ENCODE measurements at regions not wholly inside any gene's neighbourhood (a gene's known extent, or its start where the extent isn't known, plus 50 kb on each side); places are given as distances from the start of the nearest gene placed in this dataset.

DNA sequence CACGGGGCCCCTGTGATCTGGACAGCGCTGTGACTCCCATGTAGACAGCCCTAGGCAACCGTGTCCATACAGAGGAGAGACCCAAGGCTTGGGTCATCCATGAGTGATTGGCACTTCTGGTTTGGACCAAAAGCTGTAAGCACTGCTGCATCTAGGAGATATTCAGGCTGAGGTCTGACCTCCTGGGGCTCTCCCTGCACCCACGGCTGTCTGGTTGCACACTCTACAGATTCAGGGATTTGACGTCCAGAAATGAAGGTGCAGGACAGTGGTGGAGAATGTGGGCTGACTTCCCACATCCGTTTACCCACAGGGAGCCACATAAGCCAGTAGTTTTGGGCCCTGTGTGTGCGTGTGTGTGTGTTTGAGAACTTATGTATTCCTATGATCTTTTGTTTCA, 76.2 kb upstream of the ARHGEF7 start:
- no peak for DNase-seq (ENCODE audit: low read depth)

DNA sequence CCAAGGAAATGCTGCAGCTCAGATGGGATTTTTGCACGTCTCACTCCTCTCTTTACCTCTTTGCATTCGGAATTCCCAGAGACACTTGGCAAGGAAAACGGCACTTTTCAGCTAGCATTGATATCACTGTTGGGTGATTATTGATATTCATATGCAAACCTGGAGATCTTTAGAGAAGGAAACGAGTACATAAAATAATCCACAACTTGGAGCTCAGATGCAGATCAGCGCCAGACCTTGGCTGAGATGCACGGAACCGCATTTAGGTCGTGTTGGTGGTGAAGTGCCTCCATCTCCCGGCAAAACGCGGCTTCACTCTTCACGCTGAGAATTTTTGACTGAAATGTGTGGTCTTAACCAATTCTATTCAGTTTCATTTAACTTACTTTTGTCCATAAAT, 77.2 kb upstream of the ARHGEF7 start:
- no peak for DNase-seq (ENCODE audit: low read depth)

GRCh38 chr13:111036665-111037064, 78.4 kb upstream of the ARHGEF7 start:
- DNase-seq (ENCODE audit: low read depth) = no peak

DNA sequence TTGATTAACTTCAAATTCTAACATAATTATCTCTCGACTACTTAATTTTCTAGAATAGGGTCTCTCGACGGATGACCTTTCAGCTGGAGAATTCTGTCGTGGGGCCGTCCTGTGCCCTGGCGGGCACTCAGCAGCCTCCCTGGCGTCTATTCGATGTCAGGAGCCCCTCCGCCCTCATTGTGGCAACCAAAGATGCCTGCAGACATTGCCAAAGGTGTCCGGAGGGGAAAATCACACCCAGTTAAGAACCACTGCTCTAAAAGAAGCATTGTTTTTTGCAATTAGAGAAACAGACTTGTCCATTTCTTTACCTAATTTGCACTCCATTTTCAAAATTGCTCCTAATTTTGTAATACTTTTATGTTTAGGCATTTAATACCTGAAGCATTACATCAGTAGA, 79.2 kb upstream of the ARHGEF7 start:
- no peak for DNase-seq (ENCODE audit: low read depth)

GRCh38 chr13:111034811-111035210, 80.3 kb upstream of the ARHGEF7 start:
- DNase-seq (ENCODE audit: low read depth) = no peak

DNA sequence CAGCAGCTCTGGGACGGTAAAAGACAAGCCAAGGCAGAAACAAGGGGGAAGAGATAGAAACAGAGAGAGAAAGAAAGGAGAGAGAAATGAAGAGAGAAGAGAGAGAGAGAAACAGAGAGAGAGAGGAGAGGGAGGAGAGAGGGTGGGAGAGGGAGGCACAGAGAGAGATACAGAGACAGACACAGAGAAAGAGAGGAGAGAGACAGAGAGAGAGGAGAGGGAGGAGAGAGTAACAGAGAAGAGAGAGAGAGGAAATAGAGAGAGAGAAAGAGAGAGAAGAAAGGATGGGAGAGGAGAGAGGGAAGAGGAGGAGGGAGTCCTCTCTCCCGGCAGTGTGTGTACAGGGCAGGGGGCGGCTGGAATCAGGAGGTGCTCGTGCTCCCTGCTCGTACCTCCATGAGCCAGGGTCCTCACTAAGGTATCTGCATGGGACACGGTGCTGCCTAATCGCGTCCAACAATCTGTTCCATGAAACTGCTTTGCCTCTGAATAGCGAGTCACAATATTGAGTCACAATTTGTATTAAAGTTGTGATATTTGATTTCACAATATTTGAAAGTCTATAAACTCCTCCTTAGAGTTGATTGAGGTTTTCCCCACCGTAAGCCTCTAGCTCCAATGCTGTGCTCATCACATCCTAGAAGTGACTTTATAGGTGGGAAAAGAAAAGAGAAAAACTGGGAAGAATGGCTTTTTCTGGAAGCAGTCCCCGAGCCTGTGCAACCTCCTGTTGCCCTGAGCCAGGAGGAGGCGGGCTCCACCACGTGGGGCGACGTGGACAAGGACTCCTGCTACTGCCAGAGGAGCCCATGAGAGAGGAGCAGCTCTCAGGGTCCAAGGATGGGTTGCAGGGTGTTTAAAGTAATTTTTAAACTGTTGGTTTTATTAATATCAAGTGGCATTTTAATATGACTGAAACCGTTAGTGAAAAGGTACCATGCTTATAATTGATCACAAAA, 81.7 kb upstream of the ARHGEF7 start:
- no peak for DNase-seq (ENCODE audit: low read depth)

GRCh38 chr13:111031531-111031961, 83.6 kb upstream of the ARHGEF7 start:
- peak; percentile 15 for DNase-seq (ENCODE audit: low read depth)

DNA sequence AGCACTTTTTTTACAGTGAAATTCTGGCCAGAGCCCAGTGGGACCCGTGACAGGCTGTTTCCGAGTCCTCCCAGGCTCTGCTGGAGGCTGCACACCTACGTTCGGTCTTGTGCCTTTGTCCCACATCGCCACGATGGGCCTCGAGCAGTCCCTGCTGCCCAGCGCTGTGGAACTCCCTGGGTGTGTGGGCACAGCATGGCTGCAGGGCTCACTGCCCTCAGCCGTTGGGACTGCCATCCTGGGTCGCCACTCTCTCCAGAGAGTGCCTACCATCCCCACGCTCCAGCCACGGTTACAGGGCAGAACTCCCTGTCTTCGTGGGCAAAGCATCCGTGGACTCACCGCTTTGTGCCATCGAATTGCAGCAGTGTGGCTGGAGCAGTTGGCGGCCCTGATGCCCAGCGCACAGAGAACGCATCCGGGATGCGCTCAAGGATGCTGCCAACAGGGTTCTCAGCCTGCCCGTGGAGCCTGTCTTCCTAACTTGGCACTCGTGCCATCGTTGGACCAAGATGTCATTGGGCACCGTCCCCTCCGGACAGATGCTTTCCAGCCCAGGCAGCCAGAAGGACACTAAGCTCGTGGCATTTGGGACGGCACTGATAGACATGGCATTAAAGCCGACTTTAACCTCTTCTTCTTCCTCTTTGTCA, 85.0 kb upstream of the ARHGEF7 start:
- DNase-seq (ENCODE audit: low read depth) = no peak

GRCh38 chr13:111027458-111028439, 87.4 kb upstream of the ARHGEF7 start:
- no peak for DNase-seq (ENCODE audit: low read depth)

- no peak for DNase-seq (ENCODE audit: low read depth)
Measured at GRCh38 chr13:111025310-111025709, 89.8 kb upstream of the ARHGEF7 start.

- DNase-seq (ENCODE audit: low read depth) = no peak
Measured at GRCh38 chr13:111022886-111023285, 92.2 kb upstream of the ARHGEF7 start.

GRCh38 chr13:111022241-111022640, 92.9 kb upstream of the ARHGEF7 start:
- no peak for DNase-seq (ENCODE audit: low read depth)

DNA sequence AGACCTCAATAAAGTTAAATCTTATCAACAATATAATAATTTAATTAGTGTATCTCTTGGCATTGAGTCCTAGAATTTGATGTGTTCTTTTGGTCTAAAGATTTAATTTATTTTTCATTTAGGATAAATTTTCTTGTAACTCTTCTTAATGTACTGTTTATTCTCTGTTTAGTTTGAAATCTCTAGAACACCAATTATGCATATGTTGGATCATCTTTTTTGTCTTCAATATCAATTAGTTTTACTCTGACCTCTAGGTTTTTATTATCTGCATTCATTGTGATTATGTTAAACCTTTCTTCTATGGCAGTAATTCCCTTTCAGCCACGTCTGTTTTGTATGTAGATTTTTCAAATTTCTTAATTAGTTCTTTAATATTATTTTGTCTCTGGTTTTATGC, 93.8 kb upstream of the ARHGEF7 start:
- DNase-seq (ENCODE audit: low read depth) = no peak

- DNase-seq (ENCODE audit: low read depth) = no peak
Measured at GRCh38 chr13:111020546-111020945, 94.6 kb upstream of the ARHGEF7 start.

DNA sequence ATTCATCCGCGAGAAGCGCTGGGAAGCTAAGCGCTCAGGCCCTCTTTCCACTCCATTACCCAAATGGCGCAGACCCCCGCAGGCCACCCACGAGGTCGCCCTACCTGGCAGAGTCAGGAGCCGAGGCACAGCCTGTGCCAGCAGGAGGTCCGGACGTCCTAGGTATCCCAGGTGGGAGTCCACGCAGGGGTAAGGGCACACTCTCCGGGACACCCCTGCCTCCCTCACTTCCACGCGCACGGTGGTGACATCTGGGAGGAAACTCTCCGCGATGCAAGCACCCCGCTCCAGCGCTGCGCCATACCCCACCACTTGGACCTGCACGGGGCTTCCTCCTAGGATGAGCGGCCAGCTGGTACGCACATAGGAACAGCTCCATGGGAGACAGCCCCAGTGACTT, 95.1 kb upstream of the ARHGEF7 start:
- no peak for DNase-seq (ENCODE audit: low read depth)

DNA sequence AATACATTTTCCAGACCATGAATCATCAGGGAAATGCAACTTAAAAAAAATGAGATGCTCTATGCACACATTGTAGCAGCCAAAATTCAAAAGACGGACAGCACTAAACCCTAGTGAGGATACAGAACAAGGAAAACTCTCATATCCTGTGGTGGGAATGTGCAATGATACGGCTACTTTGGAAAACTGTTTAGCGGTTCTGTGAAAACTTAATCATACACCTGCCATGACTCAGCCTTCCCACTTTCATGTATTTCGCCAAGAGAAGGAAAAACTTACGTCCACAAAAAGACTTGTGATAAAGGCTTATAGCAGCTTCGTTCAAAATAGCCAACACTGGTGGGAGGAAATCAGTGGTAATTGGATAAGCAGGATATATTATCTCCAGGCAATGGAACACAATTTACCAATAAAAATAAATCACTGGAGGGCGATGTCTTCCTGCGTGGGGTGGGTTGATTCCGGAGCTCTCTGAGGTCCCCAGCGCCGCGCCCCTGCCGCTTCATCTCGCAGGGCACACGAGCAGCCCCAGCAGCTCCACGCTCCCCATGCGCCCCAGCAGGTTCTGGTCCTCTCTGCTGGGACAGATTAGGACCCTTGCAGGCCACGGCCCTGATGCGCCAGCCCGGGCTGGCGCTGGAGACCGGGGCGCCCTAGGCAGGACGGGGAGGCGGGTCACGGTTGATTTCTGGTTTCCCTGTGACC, 97.2 kb upstream of the ARHGEF7 start:
- no peak for DNase-seq (ENCODE audit: low read depth)

GRCh38 chr13:111013196-111013595, 98.3 kb upstream of the ANKRD10 start:
- DNase-seq (ENCODE audit: low read depth) = no peak

GRCh38 chr13:111011899-111012298, 97.0 kb upstream of the ANKRD10 start:
- no peak for DNase-seq (ENCODE audit: low read depth)

DNA sequence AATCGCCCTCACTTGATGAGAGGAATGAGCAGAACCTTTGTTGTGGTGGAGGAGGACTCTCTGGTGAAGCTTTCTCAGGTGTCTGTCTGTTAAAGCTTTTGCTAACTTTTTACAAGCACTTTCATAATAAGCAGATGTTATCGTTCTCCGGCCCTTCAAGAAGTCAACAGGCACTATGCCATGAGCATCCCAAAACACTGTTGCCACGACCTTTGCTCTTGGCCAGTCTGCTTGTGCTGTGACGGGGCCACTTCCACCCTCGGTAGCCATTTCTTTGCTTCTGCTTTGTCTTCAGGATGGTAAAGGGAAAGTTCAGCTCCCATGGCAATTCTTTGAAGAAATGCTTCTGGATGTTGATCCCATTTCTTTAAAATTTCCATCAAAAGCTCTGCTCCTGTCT, 93.5 kb upstream of the ANKRD10 start:
- DNase-seq (ENCODE audit: low read depth) = no peak

- DNase-seq (ENCODE audit: low read depth) = no peak
Measured at GRCh38 chr13:111007209-111007608, 92.3 kb upstream of the ANKRD10 start.

DNA sequence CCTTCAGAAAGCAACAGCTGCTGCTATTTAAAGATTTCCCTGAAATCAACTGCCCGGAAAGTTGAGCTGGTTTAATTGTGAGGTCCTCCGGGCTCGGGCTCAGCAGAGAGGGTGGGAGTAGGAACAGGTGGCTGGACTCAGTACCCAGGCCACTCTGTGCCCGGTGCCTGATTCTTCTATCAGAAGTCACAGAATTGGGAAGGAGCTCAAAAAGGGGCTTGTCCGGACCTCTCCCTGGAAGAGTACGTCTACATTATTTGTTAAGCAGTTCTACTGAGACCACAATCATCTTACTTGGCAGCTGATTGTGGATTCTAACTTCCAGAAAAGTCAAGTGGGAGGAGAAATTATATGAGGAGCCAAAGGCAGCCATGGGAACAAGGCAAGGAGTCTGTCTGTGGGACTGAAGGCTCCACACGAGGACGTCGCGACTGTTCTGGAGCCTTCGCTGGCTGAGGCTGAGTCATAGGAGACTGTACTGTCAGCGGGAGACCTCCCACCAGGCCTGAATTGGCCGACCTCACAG, 91.7 kb upstream of the ANKRD10 start:
- no peak for DNase-seq (ENCODE audit: low read depth)

Measured in activated T-helper 9 cell treated with anti-CD3 and anti-CD28 coated beads, Interleukin-2, amount 50 U/mL, for 16 hours (primary cell).